ENCODE measurements at regions not wholly inside any gene's neighbourhood (a gene's known extent, or its start where the extent isn't known, plus 50 kb on each side); places are given as distances from the start of the nearest gene placed in this dataset.

- no peak for TF ChIP-seq LEF1 (IDR thresholded peaks at IDR 0.05; ENCODE audit: borderline replicate concordance)
- POLR2A ChIA-PET = no interaction called here
- CTCF ChIA-PET = no interaction called here
- no peak for DNase-seq (ENCODE audit: extremely low spot score)
Measured at GRCh38 chr1:22204057-22204840, 61.4 kb upstream of the WNT4 start.

DNA sequence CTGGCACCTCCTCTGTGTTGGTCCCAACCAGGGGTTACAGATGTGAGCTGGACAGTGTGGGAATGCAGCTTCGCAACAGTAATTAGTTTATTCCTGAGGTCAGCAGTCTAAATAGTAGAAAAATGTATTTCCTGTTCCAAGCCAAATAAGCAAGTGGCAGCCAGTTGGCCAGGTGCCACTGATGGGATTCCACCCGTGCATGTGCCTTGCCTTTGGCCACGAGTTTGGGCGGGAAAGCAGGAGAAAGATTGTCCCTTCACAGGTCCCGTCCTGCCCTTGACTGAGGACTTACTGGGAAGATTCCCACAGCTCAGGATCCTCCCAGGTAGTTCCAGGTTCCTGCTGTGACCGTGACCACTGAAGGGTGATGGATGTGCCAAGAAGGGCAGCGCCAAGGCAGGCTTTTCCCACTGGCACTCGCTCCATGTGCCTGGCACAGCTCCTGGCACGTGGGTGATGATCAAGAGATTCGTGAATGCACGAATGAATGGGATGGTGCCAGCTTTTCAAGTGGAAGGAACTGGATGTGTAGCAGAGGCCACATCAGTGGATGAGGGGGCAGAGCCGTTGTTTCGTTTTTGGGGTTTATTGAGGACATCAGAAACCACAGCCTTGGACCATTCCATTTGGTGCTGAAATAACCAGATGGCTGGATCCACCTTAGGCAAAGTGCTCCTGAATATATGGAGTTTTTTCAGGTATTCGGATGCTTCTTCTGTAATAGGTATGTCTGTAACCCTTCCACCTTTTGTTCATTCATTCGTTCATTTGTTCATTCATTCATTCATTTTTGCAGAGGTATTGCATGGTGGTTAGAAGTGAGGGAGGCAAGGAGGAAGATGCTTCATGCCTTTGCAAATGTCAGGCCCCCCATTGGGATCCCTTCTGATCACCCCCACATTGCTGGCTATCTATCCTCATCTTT, 62.4 kb upstream of the WNT4 start:
- DNase-seq (ENCODE audit: extremely low spot score) = no peak
- CTCF ChIA-PET = no interaction called here
- POLR2A ChIA-PET = no interaction called here
- TF ChIP-seq FOXA1 (IDR thresholded peaks at IDR 0.05) (no peak), L3MBTL2 (conservative IDR thresholded peaks at IDR 0.05) (no peak), FOXK2 (IDR thresholded peaks at IDR 0.05) (no peak), NFRKB (IDR thresholded peaks at IDR 0.05) (no peak), LEF1 (IDR thresholded peaks at IDR 0.05; ENCODE audit: borderline replicate concordance) (no peak), FOXM1 (IDR thresholded peaks at IDR 0.05; ENCODE audit: borderline replicate concordance) (no peak), SUZ12 (IDR thresholded peaks at IDR 0.05) (no peak), ARNT (IDR thresholded peaks at IDR 0.05) (no peak), SP1 (IDR thresholded peaks at IDR 0.05) (no peak), BHLHE40 (IDR thresholded peaks at IDR 0.05; ENCODE audit: borderline replicate concordance) (no peak)
- TF ChIP-seq, protein P1, sequence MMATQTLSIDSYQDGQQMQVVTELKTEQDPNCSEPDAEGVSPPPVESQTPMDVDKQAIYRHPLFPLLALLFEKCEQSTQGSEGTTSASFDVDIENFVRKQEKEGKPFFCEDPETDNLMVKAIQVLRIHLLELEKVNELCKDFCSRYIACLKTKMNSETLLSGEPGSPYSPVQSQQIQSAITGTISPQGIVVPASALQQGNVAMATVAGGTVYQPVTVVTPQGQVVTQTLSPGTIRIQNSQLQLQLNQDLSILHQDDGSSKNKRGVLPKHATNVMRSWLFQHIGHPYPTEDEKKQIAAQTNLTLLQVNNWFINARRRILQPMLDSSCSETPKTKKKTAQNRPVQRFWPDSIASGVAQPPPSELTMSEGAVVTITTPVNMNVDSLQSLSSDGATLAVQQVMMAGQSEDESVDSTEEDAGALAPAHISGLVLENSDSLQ (IDR thresholded peaks at IDR 0.05) = no peak

DNA sequence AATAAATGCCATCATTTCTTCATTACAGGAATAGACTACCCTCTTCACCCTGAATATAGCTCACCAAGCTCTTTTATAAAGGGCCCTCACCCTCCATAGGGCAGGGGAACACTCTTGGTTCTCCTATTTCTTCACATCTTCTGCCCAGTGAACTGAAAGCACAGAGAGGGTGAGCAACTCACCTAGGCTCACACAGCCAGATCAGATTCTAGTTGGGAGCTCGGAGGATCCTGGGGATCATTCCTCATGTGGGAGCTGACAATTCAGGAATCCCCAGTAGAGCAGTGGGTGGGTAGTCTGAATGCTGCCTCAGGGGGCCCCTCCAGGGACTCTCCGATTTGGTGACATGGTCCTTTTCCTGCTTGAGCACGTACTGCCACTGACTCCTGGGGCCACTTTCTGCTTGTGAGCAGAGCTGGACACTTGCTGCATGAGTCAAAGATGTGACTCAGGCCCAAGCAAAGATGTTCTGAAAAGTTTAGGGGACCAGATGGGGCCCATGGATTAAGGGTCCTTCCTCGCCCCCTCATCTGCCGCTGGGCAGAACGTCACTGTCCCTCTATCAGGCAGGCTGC, 63.7 kb upstream of the WNT4 start:
- POLR2A ChIA-PET = no interaction called here
- CTCF ChIA-PET = no interaction called here
- TF ChIP-seq, protein P1 (IDR thresholded peaks at IDR 0.05) = no peak
- TF ChIP-seq SP1 (IDR thresholded peaks at IDR 0.05) (no peak), FOXA1 (IDR thresholded peaks at IDR 0.05) (no peak), FOXM1 (IDR thresholded peaks at IDR 0.05; ENCODE audit: borderline replicate concordance) (no peak), BHLHE40 (IDR thresholded peaks at IDR 0.05; ENCODE audit: borderline replicate concordance) (no peak)
- DNase-seq (ENCODE audit: extremely low spot score) = no peak

DNA sequence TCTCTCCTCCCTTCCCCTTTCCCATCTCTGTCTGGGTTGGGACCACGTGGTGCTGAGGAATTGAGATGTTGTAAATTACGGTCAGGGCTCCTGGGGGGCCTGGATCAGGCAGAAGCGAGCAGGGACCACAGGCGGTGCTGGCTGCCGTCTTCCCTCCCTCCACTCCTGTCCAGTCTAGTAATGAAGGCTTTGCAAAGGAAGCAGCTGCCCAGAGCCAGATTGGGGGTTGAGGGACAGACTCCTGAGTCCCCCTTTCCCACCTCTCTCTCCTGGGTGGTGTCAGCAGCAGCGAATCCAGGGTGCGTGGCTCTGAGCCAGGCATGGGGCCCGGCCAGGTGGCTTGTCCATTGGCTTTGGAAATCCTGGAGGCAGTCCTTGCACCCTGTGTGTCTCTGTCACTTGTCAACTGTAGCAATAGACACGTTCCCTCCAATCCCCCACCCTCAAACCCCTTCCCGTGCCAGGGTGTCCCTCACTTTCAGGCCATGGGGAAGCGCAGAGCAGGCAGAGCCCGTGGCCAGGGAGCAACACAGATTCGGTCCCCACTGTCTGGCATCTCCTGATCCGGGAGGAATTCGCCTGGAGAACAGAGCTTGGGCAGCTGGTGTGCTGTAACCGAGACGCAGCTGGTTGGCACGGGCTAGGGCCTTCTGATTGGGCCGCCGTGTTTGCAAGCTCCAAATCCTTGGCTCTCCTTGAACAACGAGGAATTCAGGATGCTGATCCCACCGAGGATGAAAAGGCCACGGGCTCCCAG, 64.8 kb upstream of the WNT4 start:
- TF ChIP-seq FOXK2 (IDR thresholded peaks at IDR 0.05) = no peak
- no peak for TF ChIP-seq ARNT (IDR thresholded peaks at IDR 0.05)
- no peak for TF ChIP-seq HDGF (IDR thresholded peaks at IDR 0.05; ENCODE audit: borderline replicate concordance)
- no peak for TF ChIP-seq ELF4 (IDR thresholded peaks at IDR 0.05)
- TF ChIP-seq TARDBP (IDR thresholded peaks at IDR 0.05) = no peak
- no peak for TF ChIP-seq L3MBTL2 (conservative IDR thresholded peaks at IDR 0.05)
- TF ChIP-seq FOXM1 (IDR thresholded peaks at IDR 0.05; ENCODE audit: borderline replicate concordance) = no peak
- TF ChIP-seq SUZ12 (IDR thresholded peaks at IDR 0.05) = no peak
- no peak for TF ChIP-seq BHLHE40 (IDR thresholded peaks at IDR 0.05; ENCODE audit: borderline replicate concordance)
- TF ChIP-seq NFRKB (IDR thresholded peaks at IDR 0.05) = no peak
- TF ChIP-seq CTBP1 (IDR thresholded peaks at IDR 0.05; ENCODE audit: borderline replicate concordance) = no peak
- TF ChIP-seq FOXA1 (IDR thresholded peaks at IDR 0.05) = no peak
- TF ChIP-seq, protein P1 (IDR thresholded peaks at IDR 0.05) = no peak
- TF ChIP-seq LEF1 (IDR thresholded peaks at IDR 0.05; ENCODE audit: borderline replicate concordance) = no peak
- no peak for DNase-seq (ENCODE audit: extremely low spot score)
- POLR2A ChIA-PET = no interaction called here
- CTCF ChIA-PET = no interaction called here

GRCh38 chr1:22208268-22208972, 65.5 kb upstream of the WNT4 start:
- DNase-seq (ENCODE audit: extremely low spot score) = no peak
- CTCF ChIA-PET = no interaction called here
- TF ChIP-seq SUZ12 (IDR thresholded peaks at IDR 0.05) = no peak
- TF ChIP-seq HDGF (IDR thresholded peaks at IDR 0.05; ENCODE audit: borderline replicate concordance) = no peak
- no peak for TF ChIP-seq ELF4 (IDR thresholded peaks at IDR 0.05)
- TF ChIP-seq, protein P1 (IDR thresholded peaks at IDR 0.05) = no peak
- TF ChIP-seq ZNF384 (IDR thresholded peaks at IDR 0.05) = no peak
- TF ChIP-seq FOXM1 (IDR thresholded peaks at IDR 0.05; ENCODE audit: borderline replicate concordance) = no peak
- TF ChIP-seq SP1 (IDR thresholded peaks at IDR 0.05) = no peak
- POLR2A ChIA-PET = no interaction called here
